Ishikawa (cell line): ENCODE measurements at regions not wholly inside any gene's neighbourhood (a gene's known extent, or its start where the extent isn't known, plus 50 kb on each side); places are given as distances from the start of the nearest gene placed in this dataset.

Source experiments
- CEBPB ChIP-seq: IDR thresholded peaks from 2 replicates; pipeline ENCODE4 v1.6.1; 2012
- CREB1 ChIP-seq: IDR thresholded peaks from 2 replicates; pipeline ENCODE4 v1.6.1; 2012; ENCODE audit warnings: low read depth
- EGR1 ChIP-seq: IDR thresholded peaks from 2 replicates; pipeline ENCODE4 v1.6.1; 2012
- EP300 ChIP-seq: IDR thresholded peaks from 2 replicates; pipeline ENCODE4 v1.6.1; 2012; ENCODE audit warnings: borderline replicate concordance
- FOXM1 ChIP-seq: IDR thresholded peaks from 2 replicates; pipeline ENCODE4 v1.6.1; 2012; ENCODE audit warnings: low read depth, borderline replicate concordance
- MAX ChIP-seq: IDR thresholded peaks from 2 replicates; pipeline ENCODE4 v1.6.1; 2012
- NFIC ChIP-seq: IDR thresholded peaks from 2 replicates; pipeline ENCODE4 v1.6.1; 2012
- RAD21 ChIP-seq: IDR thresholded peaks from 2 replicates; pipeline ENCODE4 v1.6.1; 2012; ENCODE audit warnings: low read depth
- REST ChIP-seq: IDR thresholded peaks from 2 replicates; pipeline ENCODE4 v1.6.1; 2012; ENCODE audit warnings: low read depth, mild to moderate bottlenecking
- TAF1 ChIP-seq: IDR thresholded peaks from 2 replicates; pipeline ENCODE4 v1.6.1; 2012; ENCODE audit warnings: low read depth, mild to moderate bottlenecking
- TCF12 ChIP-seq: IDR thresholded peaks from 2 replicates; pipeline ENCODE4 v1.6.1; 2012; ENCODE audit warnings: low read depth
- TEAD4 ChIP-seq: IDR thresholded peaks from 2 replicates; pipeline ENCODE4 v1.6.1; 2012
- USF1 ChIP-seq: IDR thresholded peaks from 2 replicates; pipeline ENCODE4 v1.6.1; 2012
- YY1 ChIP-seq: IDR thresholded peaks from 2 replicates; pipeline ENCODE4 v1.6.1; 2012; ENCODE audit warnings: low read depth
- ZBTB7A ChIP-seq: IDR thresholded peaks from 2 replicates; pipeline ENCODE4 v1.6.1; 2012; ENCODE audit warnings: low read depth

GRCh38 chr10:94224656-94225055 lies 138.1 kb downstream of the NOC3L start:
- TF ChIP-seq REST, result no peak
- no peak for TF ChIP-seq EGR1
- TF ChIP-seq MAX, result no peak
- TF ChIP-seq RAD21, result no peak
- TF ChIP-seq YY1, result no peak
- no peak for TF ChIP-seq CEBPB
- TF ChIP-seq EP300, result no peak

GRCh38 chr10:94225589-94225988 lies 137.2 kb downstream of the NOC3L start:
- TF ChIP-seq CREB1, result no peak
- peak; percentile 60 for TF ChIP-seq RAD21

GRCh38 chr10:94230134-94230785 lies 132.5 kb downstream of the NOC3L start:
- no peak for TF ChIP-seq TAF1
- no peak for TF ChIP-seq TEAD4
- no peak for TF ChIP-seq CEBPB
- TF ChIP-seq YY1, result no peak
- TF ChIP-seq FOXM1, result no peak
- TF ChIP-seq USF1, result no peak
- TF ChIP-seq ZBTB7A, result no peak
- TF ChIP-seq MAX, result no peak
- no peak for TF ChIP-seq NFIC
- no peak for TF ChIP-seq REST
- no peak for TF ChIP-seq TCF12

GRCh38 chr10:94232711-94233383 lies 129.9 kb downstream of the NOC3L start:
- TF ChIP-seq CREB1, result no peak
- no peak for TF ChIP-seq RAD21
- TF ChIP-seq ZBTB7A, result no peak
- TF ChIP-seq YY1, result no peak
- no peak for TF ChIP-seq NFIC
- TF ChIP-seq REST, result no peak
- TF ChIP-seq TEAD4, result no peak
- TF ChIP-seq TAF1, result no peak

- TF ChIP-seq FOXM1, result no peak
- no peak for TF ChIP-seq USF1
- TF ChIP-seq CREB1, result no peak
- no peak for TF ChIP-seq YY1
- TF ChIP-seq TCF12, result no peak
- TF ChIP-seq TAF1, result no peak
- no peak for TF ChIP-seq MAX
- no peak for TF ChIP-seq REST
Measured at GRCh38 chr10:94235461-94235860, 127.3 kb downstream of the NOC3L start.
